HEK293 (cell line): ENCODE measurements at regions not wholly inside any gene's neighbourhood (a gene's known extent, or its start where the extent isn't known, plus 50 kb on each side); places are given as distances from the start of the nearest gene placed in this dataset.

Experiments
- ZNF768 ChIP-seq: fragments of 450-650 bp; formaldehyde crosslinking; IDR thresholded peaks from 2 replicates; pipeline ENCODE4 v1.5.1; 2018; ENCODE audit warnings: missing biosample characterization, mild to moderate bottlenecking, missing genetic modification characterization
- ZNF791 ChIP-seq: fragments of 450-650 bp; formaldehyde crosslinking; IDR thresholded peaks from 2 replicates; pipeline ENCODE4 v1.5.1; 2016; ENCODE audit warnings: missing biosample characterization, missing genetic modification characterization

- TF ChIP-seq ZNF791 (tag by site-specific recombination) (no peak), ZNF768 (no peak)
Measured at GRCh38 chr9:105969636-105970035, 275.3 kb downstream of the TMEM38B start.
